Inflammatory macrophage treated with lipopolysaccharide for 4 hours (primary cell): ENCODE measurements at regions not wholly inside any gene's neighbourhood (a gene's known extent, or its start where the extent isn't known, plus 50 kb on each side); places are given as distances from the start of the nearest gene placed in this dataset.

Source experiments
- DNase-seq: peaks from one replicate; pipeline ENCODE4 v3.0.0-alpha.2; 2020

DNA sequence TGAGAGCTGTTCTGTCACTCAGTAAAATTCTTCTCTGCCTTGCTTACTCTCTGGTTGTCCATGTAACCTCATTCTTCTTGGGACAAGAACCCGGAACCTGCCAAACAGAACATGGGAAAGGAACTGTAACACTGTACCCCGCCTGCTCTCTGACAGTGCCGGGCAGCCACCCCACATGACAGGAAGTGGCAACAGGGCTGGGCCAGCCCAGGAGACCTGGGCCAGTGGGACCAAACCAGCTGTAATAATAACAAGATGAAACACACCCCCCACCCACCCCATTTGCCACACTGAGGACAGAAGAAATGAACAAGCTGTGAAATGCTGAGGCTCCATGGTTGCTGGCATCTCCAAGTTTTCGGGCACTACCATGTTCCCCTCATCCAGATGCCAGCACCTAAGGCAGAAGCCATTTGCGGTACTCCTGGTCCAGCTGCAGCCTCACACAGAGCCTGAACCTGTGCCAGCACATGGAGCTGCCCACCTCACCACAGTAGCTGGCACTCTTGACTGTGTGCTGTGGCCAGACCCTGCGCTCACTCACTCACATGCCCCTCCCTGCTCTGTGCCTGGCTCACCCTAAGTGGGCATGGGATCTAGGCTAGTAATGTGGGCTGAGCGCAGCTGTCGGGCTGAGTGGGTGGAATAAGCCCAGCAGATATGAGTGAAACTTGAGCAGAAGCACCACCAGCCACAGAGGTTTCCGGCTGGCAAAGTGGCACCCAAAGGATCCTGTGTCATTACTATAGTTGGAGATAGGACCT is 126.2 kb upstream of the UGT8 start:
- DNase-seq, result no peak

GRCh38 chr4:114474188-114474800 is 124.3 kb upstream of the UGT8 start:
- no peak for DNase-seq

GRCh38 chr4:114476310-114476709 is 122.3 kb upstream of the UGT8 start:
- DNase-seq, result no peak

- DNase-seq, result no peak
Measured at GRCh38 chr4:114479595-114479994, 119.0 kb upstream of the UGT8 start.

DNA sequence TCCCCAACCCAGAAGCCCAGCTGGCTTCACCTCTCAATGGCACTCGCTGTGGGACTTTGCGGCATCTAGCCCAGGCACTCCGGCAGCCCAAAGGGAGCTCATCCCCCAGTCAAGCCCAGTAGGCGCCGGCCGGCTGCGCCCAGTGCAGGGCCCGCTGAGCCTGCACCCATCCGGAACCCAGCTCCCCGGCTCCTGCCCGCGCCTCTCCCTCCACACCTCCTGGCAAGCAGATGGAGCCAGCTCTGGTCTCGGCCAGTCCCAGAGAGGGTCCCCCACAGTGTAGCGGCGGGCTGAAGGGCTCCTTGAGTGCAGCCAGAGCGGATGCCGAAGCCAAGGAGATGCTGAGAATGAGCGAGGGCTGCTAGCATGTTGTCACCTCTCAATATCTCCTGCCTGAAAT is 116.8 kb upstream of the UGT8 start:
- DNase-seq, result no peak

DNA sequence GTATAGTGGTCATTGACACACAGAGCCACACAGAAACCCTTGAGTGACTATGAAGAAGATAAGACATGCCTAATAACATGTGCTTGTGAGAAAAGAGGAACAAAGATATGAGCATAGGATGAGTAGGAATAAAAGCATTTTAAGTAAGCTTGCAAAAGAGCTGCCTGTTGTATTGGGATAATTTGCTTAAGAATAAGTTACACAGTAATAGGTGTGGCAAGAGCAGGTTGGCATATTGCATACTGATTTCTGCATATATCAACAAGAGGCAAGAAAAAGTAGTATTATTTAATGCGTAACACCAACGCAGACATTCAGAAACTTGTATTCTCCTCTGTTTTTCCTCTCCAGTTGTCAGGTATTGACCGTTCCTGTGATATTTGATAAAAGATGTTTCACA is 111.5 kb upstream of the UGT8 start:
- no peak for DNase-seq

GRCh38 chr4:114488301-114488982 is 110.2 kb upstream of the UGT8 start:
- no peak for DNase-seq

DNA sequence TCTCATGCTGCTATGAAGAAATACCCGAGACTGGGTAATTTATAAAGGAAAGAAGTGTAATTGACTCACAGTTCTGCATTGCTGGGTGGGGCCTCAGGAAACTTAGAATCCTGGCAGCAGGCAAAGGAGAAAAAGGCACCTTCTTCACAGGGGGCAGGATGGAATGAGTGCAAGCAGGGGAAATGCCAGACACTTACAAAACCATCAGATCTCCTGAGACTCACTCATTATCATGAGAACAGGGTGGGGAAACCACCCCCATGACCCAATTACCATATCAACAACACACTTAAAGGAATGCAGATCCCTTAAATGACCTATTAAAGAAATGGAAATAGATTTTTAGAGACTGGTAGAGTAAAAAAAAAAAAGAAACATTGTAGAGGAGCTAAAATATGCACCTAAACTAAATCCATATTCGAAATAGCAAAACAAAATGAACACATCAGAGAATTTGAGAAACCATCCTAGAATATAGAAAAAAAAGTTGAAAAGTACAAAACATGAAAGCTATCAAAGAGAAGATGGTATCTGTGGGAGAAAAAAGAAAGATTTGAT is 104.3 kb upstream of the UGT8 start:
- no peak for DNase-seq

- no peak for DNase-seq
Measured at GRCh38 chr4:114495471-114495928, 103.1 kb upstream of the UGT8 start.

- DNase-seq, result no peak
Measured at GRCh38 chr4:114497116-114497515, 101.5 kb upstream of the UGT8 start.

DNA sequence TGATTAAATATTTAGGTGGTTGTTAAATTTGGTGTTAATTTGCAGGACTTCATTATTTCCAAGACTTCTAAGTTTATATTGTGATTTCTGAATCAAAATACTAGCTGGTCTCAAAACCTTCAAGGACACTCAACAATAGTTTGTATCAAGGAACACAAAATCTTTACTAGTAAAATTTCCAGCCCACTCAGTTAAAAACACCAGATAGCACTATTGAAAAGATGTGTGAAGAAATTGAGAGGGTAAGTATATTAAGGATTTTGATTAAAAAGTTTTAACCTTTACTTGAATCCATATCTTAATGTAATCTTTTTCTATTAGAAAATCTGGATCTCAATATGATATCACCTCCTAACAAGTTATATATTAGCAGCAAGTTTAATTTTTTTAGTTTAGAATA is 89.3 kb upstream of the UGT8 start:
- no peak for DNase-seq

DNA sequence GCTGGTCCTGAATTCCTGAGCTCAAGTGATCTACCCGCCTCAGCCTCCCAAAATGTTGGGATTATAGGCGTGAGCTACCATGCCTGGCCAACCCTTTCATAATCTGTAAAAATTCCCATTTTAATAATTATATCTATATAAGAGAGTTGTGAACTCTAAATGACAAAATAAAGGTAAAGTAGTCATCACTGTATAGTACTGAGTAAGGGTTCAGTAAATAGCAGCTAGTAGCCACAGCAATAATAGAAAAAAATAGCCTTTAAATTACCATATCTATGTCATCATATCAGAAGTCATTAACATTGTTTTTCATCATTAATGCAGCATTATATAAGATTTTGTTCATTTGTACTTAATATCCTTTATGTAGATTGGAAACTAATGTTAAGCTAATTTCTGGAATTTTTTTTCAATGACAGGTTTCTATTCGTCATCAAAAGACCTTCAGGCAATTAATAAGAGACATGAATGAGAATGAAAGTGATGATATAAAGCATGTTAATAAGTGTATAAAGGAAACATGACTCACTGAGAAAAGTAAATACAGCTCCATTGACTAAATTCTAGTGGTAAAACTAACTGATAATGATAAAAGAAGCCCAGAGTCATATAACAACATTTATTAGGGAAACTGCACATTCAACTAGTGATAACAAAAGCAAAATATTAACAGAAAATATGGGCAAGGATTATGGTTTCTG is 85.9 kb upstream of the UGT8 start:
- DNase-seq, result no peak

GRCh38 chr4:114519368-114519767 is 79.2 kb upstream of the UGT8 start:
- no peak for DNase-seq

GRCh38 chr4:114527170-114527569 is 71.4 kb upstream of the UGT8 start:
- no peak for DNase-seq

DNA sequence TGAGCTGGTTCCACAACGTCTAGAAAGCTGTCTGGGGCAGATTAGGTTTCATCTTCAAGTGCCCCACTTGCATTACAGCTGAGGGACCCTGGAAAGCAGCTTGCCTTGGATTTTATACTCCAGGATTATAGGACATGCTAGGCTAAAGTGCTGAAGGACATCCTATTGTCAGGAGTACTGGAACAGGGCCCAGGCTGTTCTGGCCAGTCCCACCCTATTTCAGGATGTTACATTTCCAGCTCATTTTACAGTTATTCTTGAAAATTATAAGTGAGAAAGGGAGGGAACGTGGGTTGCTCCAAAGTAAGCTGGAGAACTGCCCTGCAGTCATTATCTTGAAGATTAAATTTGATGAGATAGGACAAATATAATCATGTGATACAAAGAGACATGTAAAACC is 71.0 kb upstream of the UGT8 start:
- DNase-seq, result no peak

DNA sequence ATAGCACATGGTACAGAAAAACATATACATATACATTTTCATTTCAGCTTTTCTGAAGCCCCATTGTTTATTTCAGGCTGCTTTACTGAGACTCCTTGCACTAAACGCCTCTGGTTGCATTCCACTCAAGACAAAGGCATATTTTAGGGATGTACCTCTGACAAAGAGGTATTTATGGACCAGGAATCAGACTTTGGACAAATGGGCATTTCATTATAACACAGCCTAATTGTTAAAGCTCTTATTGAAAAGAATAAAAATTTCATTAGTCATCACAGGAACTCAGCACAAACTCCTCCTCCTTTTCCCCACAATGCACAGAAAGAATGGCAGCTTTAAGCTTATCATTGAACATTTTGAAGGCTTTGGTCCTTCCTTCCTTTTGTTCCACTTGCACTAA is 62.9 kb upstream of the UGT8 start:
- DNase-seq, result no peak

GRCh38 chr4:114537352-114537751 is 61.3 kb upstream of the UGT8 start:
- no peak for DNase-seq

GRCh38 chr4:114538012-114538617 is 60.5 kb upstream of the UGT8 start:
- no peak for DNase-seq

- DNase-seq, result no peak
Measured at GRCh38 chr4:114539985-114540384, 58.6 kb upstream of the UGT8 start.

DNA sequence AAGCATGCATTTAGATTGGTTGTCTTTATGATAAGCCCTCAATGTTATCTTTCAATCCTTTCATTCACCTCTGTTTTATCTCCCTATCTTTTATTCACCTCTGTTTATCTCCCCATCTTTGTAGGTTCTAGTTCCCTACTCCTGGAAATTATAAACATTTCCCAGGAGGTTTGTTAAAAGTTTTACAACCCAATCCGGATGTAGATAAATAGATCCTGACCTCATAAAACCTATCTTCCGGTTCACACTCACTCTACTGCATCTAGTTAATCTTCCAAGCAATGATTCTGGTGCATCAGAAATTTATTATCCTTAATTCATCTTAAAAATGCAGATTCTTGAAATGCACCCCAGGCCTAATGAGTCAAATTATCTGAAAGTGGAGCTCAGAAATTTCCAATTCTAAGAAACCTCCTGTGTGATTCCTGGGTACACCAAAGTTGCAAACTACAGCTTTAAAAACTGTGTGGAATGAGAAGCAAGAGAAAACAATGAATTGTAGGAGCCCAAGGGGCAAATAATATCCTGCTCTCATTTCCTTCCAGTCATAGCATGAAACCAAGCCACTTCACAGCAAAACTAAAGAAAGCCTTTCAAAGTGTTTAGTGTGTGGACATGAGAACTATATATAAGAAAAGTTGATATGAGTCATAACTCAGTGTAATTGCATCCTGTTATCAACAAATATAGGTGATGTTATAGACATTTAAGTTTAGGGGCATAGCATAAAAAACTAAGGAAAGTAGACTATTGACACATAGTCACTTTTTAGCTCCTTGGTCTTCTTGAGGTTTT is 51.1 kb upstream of the UGT8 start:
- DNase-seq, result no peak
